ENCODE measurements at regions not wholly inside any gene's neighbourhood (a gene's known extent, or its start where the extent isn't known, plus 50 kb on each side); places are given as distances from the start of the nearest gene placed in this dataset.

DNA sequence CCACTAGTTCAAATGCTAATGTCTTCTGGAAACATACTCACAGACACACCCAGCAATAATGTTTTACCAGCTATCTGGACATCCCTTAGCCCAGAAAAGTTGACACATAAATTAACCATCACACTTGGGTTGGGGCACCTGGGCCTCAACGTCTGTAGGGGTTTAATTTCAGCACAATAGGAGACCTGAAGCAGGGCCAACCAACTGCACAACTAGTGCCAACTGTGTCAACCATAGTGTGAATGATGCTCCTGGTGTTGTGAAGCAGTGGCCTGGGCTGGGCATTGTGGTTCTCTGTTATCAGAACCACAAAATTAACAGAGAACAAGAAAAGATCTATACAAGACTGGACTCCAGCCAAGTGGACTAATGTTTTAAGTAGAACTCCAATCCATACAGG lies 106.7 kb upstream of the PPM1H start:
- TF ChIP-seq, protein P1, sequence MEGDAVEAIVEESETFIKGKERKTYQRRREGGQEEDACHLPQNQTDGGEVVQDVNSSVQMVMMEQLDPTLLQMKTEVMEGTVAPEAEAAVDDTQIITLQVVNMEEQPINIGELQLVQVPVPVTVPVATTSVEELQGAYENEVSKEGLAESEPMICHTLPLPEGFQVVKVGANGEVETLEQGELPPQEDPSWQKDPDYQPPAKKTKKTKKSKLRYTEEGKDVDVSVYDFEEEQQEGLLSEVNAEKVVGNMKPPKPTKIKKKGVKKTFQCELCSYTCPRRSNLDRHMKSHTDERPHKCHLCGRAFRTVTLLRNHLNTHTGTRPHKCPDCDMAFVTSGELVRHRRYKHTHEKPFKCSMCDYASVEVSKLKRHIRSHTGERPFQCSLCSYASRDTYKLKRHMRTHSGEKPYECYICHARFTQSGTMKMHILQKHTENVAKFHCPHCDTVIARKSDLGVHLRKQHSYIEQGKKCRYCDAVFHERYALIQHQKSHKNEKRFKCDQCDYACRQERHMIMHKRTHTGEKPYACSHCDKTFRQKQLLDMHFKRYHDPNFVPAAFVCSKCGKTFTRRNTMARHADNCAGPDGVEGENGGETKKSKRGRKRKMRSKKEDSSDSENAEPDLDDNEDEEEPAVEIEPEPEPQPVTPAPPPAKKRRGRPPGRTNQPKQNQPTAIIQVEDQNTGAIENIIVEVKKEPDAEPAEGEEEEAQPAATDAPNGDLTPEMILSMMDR (IDR thresholded peaks at IDR 0.05; ENCODE audit: insufficient read depth, low read depth, low read length) = no peak
- POLR2A ChIA-PET = no interaction called here
- H3K4me3 ChIP-seq (ENCODE audit: low read depth, low read length) = no peak overlapping the region
- no peak for DNase-seq (ENCODE audit: low read depth)
- CTCF ChIA-PET = no interaction called here
- H3K27me3 ChIP-seq (ENCODE audit: control insufficient read depth, insufficient read depth, low read length) = no peaks in the 10 kb centered on the region
- H3K36me3 ChIP-seq (ENCODE audit: control insufficient read depth, insufficient read depth, low read length) = no peaks in the 10 kb centered on the region

GRCh38 chr12:63040526-63041220 lies 105.7 kb upstream of the PPM1H start:
- TF ChIP-seq, protein P1 (IDR thresholded peaks at IDR 0.05; ENCODE audit: insufficient read depth, low read depth, low read length) = no peak
- ChIA-PET POLR2A (no interaction called here), CTCF (no interaction called here)
- H3K27me3 ChIP-seq (ENCODE audit: control insufficient read depth, insufficient read depth, low read length) = no peaks in the 10 kb centered on the region
- no peak overlapping the region for H3K4me3 ChIP-seq (ENCODE audit: low read depth, low read length)
- no peaks in the 10 kb centered on the region for H3K36me3 ChIP-seq (ENCODE audit: control insufficient read depth, insufficient read depth, low read length)
- DNase-seq (ENCODE audit: low read depth) = no peak

DNA sequence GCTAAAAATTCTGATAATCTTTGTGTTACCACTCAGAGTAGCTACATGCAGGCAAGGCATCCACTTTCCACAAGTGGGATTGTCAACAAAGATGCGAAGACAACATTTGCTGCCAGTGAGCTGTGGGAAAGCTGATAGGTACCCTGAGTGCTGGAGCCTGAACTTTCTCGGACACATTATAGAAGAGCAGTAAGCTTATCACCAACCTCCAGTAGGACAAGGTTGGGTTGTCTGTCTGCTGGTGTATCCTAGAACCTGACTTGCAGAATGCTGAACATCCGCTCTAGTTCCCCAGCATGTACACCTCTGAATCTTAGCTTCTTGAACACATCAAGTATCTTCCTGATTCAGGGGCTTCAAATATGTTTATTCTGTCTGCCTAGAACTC lies 103.8 kb upstream of the PPM1H start:
- TF ChIP-seq, protein P1 (IDR thresholded peaks at IDR 0.05; ENCODE audit: insufficient read depth, low read depth, low read length) = no peak
- no peaks in the 10 kb centered on the region for H3K36me3 ChIP-seq (ENCODE audit: control insufficient read depth, insufficient read depth, low read length)
- H3K27me3 ChIP-seq (ENCODE audit: control insufficient read depth, insufficient read depth, low read length) = no peaks in the 10 kb centered on the region
- POLR2A ChIA-PET = no interaction called here
- H3K4me3 ChIP-seq (ENCODE audit: low read depth, low read length) = no peak overlapping the region
- no peak for DNase-seq (ENCODE audit: low read depth)
- CTCF ChIA-PET = interaction anchor here (0.9 to 1.1 kb wide), 2 partner anchors 9 to 11 kb away, joined by 3 to 5 read pairs; no protein-coding TSS in a partner anchor

DNA sequence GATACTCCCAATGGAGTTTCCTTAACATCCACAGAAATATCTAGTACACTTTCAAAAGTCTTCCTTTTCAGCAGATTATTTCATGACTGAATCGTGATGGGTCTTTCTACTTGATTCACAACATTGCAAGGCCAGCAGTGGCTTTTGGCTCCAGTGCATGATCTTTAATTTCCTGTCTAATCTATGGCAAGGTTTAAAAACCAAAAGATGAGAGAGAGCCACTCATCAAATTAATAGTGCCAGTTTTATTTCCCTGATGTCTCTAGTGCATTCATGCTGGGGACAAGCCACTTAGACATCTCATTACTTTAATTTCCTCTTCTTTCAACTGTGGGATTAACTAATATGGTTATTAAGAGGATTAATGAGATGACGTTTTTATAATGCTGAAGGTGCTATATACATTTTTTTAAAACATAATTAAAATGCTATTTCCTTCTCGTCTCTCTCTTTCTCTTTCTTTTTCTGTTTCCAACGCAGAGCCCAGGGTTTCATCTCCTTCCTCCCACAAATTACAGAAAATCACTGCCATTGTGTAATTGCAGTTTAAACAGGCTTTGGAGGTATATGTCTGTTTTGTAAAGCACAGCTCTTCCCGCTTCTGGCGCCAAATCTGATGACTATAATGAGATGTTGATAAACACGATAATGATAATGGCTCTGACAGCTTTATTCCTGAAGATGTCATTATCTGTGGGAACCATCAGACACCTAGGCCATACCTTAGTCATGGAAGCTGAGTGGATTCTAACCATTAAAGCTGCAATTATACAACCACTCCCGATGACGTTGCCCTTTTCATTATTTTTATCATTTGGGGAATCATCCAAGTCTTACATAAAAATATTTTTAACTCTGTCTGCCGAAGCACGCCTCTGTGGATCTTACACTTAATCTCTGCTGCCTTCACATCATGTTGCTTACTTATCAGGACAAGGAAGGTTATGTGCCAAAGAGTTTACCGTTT lies 103.1 kb upstream of the PPM1H start:
- ChIA-PET CTCF (interaction anchor here (0.9 to 1.1 kb wide), 2 partner anchors 9 to 10 kb away, joined by 3 to 5 read pairs; no protein-coding TSS in a partner anchor), POLR2A (no interaction called here)
- Histone ChIP-seq H3K4me3 (ENCODE audit: low read depth, low read length) (no peak overlapping the region), H3K36me3 (ENCODE audit: control insufficient read depth, insufficient read depth, low read length) (no peaks in the 10 kb centered on the region), H3K27me3 (ENCODE audit: control insufficient read depth, insufficient read depth, low read length) (no peaks in the 10 kb centered on the region)
- TF ChIP-seq, protein P1 (IDR thresholded peaks at IDR 0.05; ENCODE audit: insufficient read depth, low read depth, low read length) = no peak
- DNase-seq (ENCODE audit: low read depth) = no peak

- DNase-seq (ENCODE audit: low read depth) = no peak
- TF ChIP-seq, protein P1 (IDR thresholded peaks at IDR 0.05; ENCODE audit: insufficient read depth, low read depth, low read length) = no peak
- POLR2A ChIA-PET = no interaction called here
- H3K36me3 ChIP-seq (ENCODE audit: control insufficient read depth, insufficient read depth, low read length) = no peaks in the 10 kb centered on the region
- H3K4me3 ChIP-seq (ENCODE audit: low read depth, low read length) = no peak overlapping the region
- H3K27me3 ChIP-seq (ENCODE audit: control insufficient read depth, insufficient read depth, low read length) = no peaks in the 10 kb centered on the region
- CTCF ChIA-PET = no interaction called here
These were observed 102.0 kb upstream of the PPM1H start for GRCh38 chr12:63036974-63037335.
